ENCODE measurements at regions not wholly inside any gene's neighbourhood (a gene's known extent, or its start where the extent isn't known, plus 50 kb on each side); places are given as distances from the start of the nearest gene placed in this dataset.

DNA sequence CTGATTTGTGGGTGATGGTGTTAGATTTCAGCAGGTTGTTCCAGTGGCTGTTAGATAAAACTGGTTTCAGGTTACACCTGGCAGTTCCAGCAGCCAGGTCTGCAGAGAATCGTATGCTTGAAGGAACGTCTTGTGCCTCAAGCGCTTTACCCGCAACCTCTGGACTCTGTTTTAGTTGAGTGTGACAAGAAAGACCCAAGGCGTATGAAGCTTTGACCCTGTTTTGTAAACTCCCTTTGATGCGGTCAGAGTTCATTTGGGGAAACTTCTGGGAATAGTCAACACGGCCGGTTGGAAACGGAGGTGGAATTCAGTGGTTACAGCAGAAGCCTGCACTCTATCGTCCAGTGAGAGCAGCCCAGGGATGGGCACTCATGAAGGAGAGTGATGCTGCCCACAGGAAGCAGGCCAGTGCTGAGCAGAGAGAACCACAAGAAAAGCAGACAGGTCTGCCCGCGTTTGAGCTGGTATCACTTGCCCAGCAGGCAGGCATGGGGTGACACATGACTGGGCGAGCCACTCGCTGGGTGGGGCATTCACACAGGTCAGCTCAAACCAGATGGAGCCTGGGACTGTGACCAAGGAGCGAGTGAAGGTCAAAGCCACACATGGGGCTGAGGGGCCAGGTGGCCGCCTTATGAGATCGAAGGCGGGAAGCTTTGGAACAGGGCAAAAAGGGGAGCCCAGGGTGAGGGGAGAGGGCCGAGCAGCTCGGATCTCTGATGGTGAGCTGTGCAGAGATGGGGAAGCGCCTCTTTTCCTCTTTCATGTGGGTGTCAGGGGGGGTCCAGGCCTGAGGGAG lies 99.6 kb upstream of the MBOAT2 start:
- TF ChIP-seq, protein P1, sequence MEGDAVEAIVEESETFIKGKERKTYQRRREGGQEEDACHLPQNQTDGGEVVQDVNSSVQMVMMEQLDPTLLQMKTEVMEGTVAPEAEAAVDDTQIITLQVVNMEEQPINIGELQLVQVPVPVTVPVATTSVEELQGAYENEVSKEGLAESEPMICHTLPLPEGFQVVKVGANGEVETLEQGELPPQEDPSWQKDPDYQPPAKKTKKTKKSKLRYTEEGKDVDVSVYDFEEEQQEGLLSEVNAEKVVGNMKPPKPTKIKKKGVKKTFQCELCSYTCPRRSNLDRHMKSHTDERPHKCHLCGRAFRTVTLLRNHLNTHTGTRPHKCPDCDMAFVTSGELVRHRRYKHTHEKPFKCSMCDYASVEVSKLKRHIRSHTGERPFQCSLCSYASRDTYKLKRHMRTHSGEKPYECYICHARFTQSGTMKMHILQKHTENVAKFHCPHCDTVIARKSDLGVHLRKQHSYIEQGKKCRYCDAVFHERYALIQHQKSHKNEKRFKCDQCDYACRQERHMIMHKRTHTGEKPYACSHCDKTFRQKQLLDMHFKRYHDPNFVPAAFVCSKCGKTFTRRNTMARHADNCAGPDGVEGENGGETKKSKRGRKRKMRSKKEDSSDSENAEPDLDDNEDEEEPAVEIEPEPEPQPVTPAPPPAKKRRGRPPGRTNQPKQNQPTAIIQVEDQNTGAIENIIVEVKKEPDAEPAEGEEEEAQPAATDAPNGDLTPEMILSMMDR (conservative IDR thresholded peaks at IDR 0.05): no peak; the same call in 1 of the 2 replicates
- TF ChIP-seq ZFX (IDR thresholded peaks at IDR 0.05): no peak
- peak overlapping the region; percentile 77 for H3K27ac ChIP-seq

DNA sequence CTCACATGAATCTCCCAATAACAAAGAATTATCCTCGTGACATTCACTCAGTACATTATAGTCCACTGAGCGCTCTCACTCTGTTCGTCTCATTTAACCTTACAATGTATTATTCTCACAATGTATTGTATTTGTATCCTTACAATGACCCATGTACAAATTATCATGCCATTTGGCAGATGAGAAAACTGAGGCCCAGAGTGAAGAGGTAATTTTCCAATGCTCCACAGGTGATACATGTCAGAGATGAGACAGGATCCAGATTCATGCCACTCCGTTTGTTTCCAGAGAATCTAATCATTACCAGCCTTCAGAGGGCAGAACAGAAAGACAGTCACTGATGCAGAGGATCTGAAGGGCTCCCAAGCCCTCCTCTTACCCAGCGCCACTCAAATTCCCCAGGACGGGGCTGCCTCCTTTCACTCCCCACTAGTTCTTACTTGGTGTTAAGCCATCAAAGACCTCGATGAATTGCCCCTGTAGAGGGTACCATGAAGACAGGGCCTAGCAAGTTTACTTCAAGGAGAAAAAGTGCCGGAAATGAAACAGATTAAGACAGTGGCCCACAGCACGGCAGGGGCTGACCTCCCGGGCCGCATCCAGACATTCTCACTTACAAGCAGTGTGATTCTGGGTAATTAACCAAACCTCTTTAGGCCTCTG lies 98.4 kb upstream of the MBOAT2 start:
- TF ChIP-seq ZFX (IDR thresholded peaks at IDR 0.05): no peak
- TF ChIP-seq, protein P1 (conservative IDR thresholded peaks at IDR 0.05): no peak
- peak overlapping the region; percentile 77; the same call in 1 of the 2 replicates for H3K27ac ChIP-seq

DNA sequence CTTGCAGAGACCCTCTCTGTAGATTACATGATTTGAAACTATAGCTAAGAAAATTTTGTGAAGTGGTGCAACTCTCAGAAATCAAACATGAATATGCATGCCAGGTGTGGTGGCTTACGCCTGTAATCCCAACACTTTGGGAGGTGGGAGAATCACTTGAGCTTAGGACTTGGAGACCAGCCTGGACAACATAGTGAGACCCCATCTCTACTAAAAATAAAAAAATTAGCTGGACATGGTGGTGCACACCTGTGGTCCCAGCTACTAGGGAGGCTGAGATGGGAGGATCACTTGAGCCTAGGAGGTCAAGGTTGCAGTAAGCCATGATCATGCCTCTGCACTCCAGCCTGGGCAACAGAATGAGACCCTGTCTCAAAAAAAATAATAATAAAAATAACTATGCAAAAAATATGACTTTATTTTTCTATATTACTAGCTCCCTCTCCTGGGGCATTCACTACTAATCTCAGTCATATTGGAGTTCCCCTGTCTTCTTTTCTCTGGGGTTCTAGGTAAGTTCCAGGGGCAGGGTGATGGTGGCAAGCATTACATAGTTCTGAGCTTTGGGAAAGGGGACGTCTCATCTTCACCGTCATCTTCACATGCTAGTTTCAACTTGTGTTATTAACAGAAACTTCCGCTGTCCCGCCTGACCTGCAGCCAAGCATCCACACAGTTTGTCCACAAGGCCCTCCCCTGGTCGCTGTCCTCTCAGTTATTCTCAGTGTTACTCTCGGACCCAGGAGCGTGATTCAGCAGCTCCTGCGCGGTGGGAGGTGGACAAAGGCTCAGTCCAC lies 96.8 kb upstream of the MBOAT2 start:
- TF ChIP-seq ZFX (IDR thresholded peaks at IDR 0.05): no peak
- TF ChIP-seq, protein P1 (conservative IDR thresholded peaks at IDR 0.05): no peak
- H3K27ac ChIP-seq: peak overlapping the region; percentile 5; the same call in 1 of the 2 replicates

DNA sequence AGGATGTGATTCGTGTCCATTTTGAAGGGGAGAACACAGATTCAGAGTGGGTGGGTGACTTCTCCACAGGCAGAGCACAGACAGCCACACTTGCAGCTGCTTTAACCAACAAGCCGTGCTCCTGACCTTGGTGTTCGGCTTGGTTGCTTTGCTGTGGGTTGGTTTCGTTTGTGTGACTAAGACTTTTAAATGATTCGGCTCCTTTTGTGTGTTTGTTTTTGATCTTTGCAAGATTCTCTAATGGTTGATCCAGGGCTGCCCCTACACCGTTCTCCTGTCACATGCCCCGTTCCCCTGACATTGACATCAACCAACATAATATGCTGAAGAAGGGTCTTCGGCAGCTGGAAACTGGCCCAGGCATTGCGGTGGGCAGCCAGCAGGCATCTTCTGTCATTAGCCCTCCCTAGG lies 95.9 kb upstream of the MBOAT2 start:
- TF ChIP-seq, protein P1 (conservative IDR thresholded peaks at IDR 0.05): no peak
- TF ChIP-seq ZFX (IDR thresholded peaks at IDR 0.05): no peak
- no peak overlapping the region for H3K27ac ChIP-seq

DNA sequence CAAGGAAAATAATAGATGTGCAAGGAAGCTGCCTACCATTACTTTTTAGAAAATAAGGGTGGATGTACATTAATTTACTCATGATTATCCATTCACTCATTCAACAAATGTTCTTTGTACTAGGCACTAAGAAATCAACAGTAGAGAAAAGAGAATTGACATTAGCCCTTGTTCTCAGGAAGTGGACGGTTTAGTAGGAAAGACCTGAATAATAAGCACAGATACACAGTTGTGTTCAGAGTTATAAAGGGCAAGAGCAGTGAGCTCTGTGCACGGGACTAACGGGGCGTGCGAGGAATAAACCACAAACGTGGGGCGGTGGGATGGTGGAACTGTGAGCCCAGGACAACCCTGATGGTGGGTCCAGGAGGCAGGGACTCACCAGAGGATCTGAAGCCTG lies 94.4 kb upstream of the MBOAT2 start:
- H3K27ac ChIP-seq: no peak overlapping the region
- TF ChIP-seq ZFX (IDR thresholded peaks at IDR 0.05): no peak
- TF ChIP-seq, protein P1 (conservative IDR thresholded peaks at IDR 0.05): no peak

DNA sequence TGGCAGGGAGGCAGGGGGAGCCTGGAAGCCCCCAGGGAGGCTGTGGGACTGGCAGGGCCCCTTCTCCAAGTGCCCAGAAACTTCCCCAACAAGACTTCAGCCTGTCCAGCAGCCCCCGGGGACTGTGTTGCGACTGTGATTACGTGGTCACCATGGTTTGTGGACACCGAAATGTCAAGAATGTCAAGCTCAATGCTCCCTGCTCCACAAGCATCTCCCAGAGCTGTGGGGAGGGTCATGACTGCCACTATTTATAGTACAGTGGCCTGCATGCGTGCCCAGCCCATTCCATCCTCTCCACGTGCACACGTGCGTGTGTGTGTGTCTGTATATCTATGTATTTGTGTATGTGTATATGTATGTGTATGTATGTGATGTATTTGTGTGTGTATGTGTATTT lies 93.8 kb upstream of the MBOAT2 start:
- TF ChIP-seq, protein P1 (conservative IDR thresholded peaks at IDR 0.05): no peak
- TF ChIP-seq ZFX (IDR thresholded peaks at IDR 0.05): no peak
- no peak overlapping the region for H3K27ac ChIP-seq

Data from C4-2B (cell line).